Hematopoietic multipotent progenitor cell treated with erythropoietin and hydrocortisone succinate and interleukin-3 and kit ligand, for 4 days (in vitro differentiated cells): ENCODE measurements at regions not wholly inside any gene's neighbourhood (a gene's known extent, or its start where the extent isn't known, plus 50 kb on each side); places are given as distances from the start of the nearest gene placed in this dataset.

Source experiments
- DNase-seq: peaks from one replicate; pipeline ENCODE4 v3.0.0-alpha.2; 2015

DNA sequence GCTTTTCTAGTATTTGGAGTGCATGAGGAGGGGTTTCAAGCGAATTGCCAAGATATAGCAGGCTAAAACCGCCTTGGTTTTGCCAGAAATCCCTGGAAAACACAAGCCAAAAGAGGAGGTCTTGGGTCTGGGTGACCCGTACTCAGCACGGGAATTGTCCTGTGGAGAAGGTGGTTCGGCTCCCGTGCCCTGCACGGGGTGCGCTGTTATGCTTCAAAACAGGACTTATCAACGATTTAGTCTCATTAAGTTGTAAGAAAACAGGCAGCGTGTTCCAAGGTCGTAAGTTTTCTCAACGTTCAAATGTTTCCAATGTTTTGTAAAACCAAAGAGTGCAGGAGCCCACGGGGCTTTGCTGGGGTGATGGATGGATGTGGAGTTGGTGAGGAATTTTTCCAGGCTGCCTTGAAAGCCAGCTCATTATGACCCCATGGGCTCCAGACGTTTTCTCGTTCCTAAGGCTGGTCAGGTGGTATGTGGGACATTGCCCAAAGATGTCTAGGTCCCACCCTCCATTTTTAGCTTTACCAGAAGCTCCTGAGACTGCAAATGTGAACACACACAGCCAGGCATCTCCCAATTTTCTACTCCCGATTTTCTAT is 75.4 kb upstream of the CLDN14 start:
- DNase-seq: no peak

DNA sequence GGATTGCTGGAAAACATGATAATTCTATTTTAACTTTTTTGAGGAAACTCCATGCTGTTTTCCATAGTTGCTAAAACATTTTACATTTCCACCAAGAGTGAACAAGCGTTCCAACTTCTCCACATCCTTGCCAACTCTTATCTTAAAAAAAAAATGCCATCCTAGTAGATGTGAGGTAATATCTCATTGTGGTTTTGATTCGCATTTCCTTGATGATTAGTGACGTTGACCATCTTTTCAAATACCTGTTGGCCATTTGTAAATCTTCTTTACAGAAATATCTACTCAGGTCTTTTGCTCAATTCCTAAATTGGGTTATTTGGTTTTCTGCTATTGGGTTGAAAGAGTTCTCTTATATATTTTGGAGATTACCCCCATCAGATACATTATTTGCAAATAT is 77.4 kb upstream of the CLDN14 start:
- no peak for DNase-seq

DNA sequence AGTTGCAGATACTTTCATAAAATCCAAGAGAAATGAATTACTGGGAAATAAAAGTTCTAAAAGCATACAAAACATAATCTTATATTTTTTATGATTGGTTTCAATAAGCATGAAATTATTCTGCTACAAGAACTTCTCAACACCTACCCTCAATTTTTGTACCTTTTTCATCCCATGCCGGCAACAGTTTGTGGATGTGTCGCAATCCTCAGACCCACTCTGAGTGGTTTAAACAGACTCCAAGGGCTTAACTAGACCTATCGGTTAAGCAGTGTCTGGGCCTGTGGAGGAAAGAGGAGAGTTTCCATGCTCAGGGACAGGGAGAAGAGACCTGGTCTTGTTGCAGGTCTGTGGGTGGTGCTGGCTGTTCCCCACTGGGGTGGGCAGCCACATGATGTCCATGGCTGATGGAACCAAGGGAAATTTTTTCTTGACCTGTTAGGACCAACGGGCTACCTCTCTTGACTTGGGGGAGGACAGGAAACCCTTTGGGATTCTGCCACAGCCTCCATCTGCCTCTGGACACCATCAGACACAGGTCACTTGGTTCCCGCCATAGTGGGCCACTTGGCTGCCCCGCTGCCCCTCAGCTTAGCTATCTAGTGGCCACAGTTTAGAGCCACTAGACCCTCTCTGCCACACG is 81.1 kb upstream of the CLDN14 start:
- no peak for DNase-seq

DNA sequence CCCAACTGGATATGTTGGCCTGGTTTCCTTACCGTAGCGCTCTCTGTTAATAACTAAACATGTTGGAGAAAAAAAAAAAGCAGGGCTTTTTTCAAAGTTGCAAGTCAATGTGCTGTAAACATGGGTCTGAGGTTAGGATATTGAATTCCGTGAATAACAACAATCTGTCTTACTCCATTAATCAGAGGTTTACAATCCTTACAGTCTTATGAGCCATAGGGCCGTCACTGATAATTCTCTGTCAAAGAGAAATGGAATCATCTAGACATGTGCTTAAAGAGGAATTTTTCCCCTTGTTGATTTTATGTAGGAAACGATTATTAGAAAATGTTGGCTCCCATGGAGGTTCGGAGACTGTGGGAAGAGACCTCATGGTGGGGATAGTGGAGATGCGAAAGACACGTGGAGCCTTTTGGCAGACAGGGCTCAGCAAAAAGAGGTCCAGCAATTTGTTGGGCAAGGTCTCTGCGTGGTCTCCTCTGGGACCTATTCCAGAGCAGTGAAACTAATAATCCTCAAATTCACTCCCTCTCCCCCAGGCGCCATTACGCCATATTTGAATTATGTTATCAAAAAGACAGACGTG is 83.5 kb upstream of the CLDN14 start:
- DNase-seq: no peak

DNA sequence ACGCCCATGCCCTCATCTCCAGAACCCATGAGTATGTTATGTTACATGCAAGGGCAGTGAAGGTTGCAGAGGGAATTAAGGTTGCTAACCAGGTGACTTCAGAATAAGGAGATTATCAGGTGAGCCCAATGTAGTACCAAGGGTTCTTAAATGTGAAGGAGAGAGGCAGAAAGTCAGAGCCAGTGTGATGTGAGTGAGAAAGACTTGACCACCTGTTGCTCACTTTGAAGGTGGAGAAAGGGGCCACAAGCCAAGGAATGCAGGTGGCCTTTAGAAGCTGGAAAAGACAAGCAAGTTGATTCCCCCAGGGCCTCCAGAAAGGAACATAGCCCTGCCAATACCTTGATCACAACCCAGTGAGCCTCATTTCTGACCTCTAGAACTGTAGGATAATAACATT is 84.7 kb upstream of the CLDN14 start:
- DNase-seq: no peak

DNA sequence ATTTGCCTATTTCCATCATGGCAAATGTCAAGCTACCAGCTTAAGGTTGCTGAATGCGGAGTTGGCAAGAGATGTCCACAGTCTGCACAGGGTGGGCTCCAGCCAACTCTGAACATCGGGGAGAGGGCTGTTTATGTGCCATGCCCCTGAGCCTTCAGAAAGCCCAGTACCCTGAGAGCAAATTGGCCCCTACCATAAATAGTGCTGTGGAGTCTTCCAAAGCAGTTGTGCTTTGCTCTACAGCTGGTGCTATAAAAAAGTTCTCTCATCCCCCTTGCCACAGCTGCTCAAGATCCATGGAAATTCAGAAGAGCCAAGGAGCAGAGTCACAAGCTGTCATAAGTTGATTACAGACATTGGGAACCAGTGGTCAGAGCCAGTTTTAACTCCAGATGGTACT is 85.6 kb upstream of the CLDN14 start:
- DNase-seq: no peak

DNA sequence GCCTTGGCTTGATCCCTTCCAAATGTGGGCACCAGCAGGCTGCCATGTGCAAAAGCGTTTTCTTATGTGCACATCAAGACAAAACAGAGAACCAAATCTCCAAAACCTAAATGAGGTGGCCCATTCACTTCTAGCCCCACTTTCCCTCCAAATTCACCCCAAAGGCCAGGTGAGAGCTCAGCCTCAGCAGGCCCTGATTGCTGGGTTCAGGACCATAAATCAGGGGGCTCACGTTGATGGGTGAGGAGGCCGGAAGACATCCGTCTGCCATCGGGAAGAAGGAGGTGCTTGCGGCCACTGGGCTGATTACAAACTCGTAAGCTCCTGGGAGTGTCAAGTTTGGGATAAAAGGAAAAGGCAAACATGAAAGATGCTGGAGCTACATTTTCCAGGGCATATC is 86.7 kb upstream of the CLDN14 start:
- no peak for DNase-seq

DNA sequence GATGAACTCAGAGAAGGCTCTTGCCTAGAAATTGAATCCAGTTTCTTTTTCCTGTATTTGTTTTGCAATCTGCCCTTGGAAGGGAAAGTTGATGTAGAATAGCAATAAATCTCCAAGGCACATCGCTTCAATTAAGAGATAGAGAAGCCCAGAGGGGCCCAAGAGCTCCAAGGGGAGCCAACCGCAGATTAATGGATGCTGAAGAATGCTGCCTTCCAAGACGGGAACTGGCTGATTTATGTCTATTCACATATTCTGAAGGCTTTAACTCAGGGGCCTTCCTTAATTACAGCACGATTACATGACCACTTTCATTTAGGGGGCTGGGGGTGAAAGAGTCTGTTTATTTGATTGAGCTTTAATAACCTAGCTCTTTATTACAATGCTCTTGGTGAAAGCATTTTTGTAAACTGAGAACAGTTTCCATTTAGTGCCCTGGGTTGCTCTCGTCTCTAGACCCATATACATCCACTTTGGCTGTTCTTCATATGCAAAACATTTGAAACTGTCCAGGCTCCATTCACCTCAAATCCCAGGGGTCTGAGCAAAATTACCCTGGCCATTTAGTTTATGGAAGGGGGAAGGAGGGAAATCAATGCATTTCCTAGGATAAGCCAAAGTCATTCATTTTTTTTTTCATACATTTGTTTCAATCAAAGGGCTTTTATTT is 87.4 kb upstream of the CLDN14 start:
- DNase-seq: no peak

DNA sequence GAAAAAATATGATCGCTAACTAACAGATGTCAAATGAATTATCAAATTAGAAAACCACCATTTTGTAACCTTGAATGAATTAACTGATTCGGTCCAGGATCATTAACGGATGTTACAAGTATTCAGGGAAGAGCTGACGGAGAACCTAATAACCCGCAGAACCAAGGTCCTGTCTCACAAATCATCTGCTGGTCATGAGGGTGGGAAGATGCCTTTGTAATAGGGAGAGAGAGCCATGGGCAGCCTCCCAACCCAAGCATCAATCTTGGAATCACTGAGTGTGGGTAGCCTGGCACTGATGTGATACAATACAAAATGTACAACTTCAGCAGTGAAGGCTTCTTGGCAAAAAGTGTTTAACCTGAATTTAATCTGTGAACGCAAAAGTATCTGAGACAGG is 89.6 kb upstream of the CLDN14 start:
- DNase-seq: no peak

DNA sequence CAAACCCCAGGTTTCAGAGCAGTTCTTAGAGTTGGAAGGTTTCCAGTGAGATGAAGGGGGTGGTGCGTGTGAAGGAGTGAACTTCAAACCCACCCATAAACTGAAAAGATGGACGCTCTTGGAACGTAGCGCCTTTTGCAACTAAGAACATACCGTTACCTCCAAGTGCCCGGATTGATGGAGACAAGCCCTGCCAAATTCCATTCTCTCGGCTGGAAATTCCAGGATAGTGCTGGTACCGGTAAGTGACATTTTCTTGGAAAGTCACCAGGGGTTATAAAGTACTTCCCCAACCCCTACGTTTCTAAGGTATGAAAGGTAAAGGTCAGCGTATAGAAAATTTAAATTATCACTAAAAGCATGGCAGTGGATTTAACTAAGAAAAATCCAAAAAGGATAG is 91.6 kb upstream of the CLDN14 start:
- no peak for DNase-seq

DNA sequence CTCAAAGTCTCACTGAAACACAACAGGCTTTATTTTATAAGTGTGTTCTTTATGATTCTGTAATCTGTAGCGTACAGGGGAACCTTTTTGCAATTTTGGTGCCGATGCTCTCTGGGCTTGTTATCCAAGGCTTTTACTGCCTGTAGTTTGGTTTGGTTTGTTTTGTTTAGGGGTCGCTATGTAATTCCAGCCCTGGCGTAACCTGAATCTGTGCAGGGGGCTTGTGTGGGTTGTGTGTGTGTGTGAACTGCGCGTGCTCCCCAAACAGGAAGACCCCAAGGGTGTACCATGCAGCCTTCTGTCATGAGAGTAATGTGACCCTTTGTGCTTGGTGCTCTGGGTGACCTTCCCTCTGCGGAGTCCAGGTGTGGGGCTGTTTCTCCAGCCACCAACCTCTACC is 92.1 kb upstream of the CLDN14 start:
- no peak for DNase-seq

DNA sequence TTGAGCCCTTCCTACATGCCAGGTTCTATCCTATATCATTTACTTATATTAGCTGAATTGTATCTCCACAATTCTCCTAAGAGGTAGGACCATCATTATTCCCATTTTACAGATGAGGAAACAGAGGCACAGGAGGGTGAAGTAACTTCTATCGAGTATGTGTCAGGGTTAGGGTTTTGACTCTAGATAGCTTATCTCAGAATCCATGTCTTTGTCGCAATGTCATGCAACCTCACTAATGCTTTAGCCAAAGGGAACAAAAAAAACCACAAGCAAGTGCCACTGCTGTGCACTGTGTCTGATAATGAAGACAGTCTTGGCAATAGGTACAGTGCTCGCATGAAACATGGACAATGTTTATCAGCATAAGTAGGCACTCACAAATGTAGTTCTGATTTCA is 95.4 kb upstream of the CLDN14 start:
- peak; percentile 94 for DNase-seq

DNA sequence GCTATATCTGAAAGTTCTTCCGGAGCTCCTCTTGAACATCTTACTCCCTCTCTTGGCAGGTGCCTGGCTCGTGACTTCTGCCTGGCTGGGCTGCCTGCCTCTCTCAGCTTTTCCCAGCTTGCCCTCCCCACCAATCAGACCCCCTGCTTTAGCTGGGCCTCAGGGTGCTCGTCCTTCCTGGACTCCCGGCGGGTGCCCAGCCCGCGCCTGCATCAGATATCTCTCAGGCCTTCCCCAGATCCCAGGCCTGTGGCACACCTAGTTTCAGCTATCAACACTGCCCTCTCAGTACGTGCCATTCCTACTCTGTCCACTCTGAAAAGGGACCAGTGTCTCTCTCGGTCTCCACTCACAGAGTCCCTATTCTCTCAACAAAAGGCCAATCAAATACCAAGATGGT is 96.5 kb upstream of the CLDN14 start:
- no peak for DNase-seq

DNA sequence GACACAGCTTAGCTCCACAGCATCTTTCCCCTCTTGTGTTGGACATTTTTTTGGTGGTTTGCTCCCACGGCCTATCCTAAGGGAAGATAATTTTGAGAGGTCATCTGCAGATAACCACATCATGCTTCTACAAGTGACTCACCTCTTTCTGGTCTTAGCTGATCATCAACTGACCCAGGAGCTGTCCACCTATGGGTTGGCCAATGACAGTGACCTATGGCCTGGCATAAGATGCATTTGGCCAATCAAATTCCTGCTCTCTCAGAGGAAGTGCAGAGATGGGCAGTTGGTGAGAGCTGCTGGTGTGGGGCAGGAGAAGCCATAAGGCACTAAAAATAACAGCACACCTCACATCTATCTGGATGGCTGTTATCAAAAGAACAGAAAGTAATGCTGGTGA is 100.0 kb upstream of the CLDN14 start:
- no peak for DNase-seq

DNA sequence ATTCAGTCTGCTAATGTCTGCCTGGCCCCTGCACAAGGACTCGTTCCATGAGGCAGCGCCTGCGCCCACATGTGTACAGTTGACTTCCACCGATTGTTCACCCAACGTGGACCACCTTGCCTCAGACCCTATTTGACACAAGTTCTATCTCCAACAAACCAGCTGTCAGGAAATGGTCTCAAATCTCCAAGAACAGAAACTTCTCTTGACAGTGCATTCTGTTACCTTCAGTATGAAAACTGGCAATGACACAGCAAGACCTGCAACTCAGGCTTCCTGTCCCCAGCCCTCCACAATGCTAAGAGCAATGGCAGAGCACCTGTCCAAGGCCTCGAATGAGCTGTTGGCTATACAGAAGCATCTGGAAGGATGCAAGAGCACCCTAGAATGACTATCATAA is 102.3 kb upstream of the CLDN14 start:
- peak; percentile 25 for DNase-seq

DNA sequence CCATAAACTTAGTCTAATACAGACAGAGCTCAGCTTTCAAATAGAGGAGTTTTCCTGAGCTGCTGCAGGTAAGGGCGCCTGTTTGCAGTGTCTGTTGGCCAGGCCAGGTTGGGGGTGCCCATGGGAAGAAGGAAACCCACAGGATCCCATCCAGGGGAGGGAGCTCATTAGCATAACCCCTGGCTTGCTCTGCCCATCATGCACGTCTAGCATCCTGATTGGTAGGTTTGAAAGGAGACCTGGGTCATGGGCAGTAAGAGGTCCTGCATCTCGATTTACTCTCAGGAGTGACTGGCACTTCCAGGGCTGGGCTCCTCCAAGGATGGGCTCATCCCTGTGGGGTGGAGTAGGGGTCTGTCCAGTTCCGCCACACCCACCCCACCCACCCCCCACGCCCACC is 103.7 kb upstream of the CLDN14 start:
- no peak for DNase-seq

DNA sequence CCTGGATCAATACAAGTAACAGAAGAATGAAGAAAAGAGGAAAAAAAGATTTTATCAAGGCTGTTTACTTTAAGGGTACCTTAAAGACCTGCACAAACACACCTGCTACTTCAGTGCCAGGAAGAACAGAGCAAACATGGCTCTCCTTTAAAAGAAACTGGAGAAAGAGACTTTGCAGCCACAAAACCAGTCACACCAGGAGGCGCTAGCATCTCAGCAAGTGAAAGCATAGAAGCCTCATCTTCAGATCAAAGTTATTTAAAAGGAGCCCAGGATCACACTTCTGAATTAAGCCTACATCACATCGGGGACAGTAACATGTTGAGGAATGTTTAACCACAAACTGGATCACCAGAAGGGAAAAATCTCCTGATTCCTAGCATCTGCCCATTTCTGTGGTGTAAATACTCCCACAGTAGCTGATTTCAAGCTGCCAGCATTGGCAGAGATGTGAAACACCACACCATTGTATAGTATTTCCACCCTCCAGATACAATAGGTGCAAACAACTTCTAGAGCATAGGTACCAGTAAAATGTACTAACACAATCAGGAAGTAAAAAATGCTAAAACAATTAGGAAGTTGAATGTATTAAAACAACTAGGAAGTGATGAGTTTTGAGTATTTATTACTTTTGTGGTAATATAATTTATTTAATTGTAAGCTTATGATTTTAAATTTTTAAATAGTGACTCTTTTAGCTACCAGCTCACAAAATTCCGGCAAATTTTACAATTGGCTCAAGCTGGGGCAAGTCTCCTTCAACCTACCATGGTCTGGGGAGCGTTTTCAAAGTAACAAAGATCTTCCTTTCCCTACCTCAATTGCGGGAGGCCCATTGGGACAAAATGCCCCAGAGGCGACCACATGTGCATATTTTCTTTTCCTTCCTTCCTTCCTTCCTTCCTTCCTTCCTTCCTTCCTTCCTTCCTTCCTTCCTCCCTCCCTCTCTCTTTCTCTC is 105.3 kb upstream of the CLDN14 start:
- peak; percentile 22 for DNase-seq

DNA sequence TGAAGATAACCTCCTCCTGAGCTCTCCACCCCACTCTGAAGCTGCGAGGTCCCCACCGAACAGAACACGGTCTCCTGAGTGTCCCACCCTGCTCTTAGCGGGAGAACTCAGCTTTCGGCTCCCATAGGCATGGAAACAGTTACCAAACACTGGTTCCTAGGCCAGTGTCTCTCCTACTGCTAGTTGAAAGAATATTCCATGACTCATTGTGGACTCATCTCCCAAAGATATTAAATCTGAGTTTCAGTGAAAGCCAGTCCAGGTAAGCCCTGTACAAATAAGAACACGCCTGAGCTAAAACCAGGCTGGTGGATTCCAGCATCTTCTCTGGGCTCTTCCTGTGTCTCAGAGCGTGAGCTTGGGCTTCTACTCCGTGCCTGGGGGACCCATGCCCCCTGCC is 107.5 kb upstream of the CLDN14 start:
- no peak for DNase-seq

DNA sequence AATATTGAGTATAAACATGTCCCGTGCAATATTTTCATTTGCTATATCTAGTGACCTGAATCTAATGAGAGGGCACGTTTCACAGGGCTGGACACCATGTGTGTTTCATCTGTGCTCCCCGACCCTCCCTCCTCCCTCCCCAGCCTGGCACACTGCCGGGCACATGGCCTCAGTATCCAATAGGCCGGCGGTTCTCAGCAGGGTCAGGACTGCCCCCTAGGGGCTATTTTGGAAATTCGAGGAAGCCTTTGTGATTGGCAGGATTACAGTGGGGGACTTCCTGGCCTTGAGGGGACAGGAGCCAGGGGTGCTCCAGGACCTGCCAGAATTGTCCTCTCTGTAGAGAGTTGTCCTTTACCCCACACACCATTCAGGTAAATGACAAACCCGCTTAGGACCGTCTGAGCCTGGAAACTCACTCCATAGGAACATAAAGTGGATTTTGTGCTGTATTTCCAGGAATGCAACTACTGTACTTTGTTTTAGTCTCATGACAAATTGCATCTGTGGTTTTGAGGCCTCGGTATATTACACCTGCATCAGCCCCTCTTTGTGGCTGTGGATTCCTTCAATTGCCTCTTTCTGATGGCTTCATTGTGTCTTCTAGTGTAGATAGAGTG is 109.5 kb upstream of the SIM2 start:
- DNase-seq: peak; percentile 77

DNA sequence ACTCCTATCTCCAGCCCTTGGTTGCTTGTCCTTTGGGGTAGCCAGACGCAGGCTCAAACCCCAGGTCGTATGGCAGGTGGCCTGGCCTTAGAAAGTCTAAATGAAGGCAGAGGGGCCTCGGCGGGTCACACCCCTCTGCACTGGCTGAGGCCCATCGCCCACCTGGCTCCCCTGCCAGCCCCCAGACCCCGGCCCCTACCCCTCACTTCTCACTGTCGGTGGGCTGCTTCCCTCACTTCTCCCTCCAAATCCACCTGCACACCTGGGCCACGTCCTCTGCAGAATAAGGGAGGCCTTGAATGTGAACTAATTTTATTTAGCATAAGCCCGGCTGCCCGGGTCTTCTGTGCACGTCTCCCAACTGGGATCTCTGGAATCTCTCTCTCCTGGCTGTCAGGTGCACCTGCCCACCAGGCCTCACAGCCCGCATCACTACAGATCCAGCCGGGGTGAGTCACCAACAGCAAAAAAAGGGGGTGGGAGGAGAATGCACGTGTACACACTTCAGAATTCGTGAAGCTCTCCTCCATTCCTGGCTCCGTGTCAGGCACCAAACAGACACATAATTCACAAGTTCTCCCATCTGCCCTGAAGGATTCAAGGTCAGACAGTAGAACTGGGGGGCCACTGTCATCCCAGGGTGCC is 107.5 kb upstream of the SIM2 start:
- DNase-seq: no peak

DNA sequence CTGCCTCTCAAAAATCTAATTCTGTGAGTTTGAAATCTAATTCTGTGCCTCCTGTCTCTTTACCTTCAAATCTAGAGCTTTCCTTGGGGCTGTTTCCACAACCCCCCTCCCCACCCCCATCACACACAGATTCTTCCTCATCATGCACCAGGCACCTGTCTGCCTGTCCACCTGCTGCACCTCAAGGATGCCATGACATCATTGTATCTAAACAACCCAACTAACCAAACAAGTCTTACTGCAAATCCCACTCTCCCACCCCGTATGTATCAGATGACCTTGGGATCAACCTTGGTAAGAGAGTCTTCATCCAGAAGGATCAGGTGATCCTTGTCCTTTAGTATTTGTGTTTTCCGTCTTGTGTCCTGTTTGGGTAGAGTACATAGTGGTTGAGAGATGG is 102.7 kb upstream of the SIM2 start:
- DNase-seq: no peak

DNA sequence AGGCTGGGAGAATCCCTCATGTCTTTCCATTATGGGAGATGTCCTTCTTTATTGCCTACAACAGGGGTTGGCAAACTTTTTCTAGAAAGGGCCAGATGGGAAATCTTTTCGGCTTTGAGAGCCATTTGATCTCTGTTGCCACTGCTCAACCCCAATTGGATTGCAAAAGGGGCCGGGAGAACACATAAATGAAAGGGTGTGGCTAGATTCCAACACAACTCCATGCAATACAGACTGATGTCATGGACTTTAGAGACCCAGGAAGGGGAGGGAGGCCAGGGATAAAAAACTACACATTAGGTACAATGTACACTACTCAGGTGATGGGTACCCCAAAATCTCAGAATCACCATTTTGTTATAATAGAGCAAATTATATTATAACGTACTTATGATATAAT is 97.6 kb upstream of the SIM2 start:
- no peak for DNase-seq
